Glutamatergic neuron (in vitro differentiated cells): ENCODE measurements at regions not wholly inside any gene's neighbourhood (a gene's known extent, or its start where the extent isn't known, plus 50 kb on each side); places are given as distances from the start of the nearest gene placed in this dataset.
"Not testable (repeated sequence)": the region's sequence is repeated elsewhere in the genome, so short reads cannot be mapped to it uniquely, and the experiment has no call there.

Source experiments
- DNase-seq: peaks from one replicate; pipeline ENCODE4 v3.0.0; 2022
- H3K27ac Mint-ChIP-seq: one replicate; pipeline ENCODE4 v1.8.0; 2020; ENCODE audit warnings: mild to moderate bottlenecking, mixed read lengths, inconsistent platforms; ENCODE audit not compliant: unreplicated experiment
- H3K27me3 Mint-ChIP-seq: one replicate; pipeline ENCODE4 v1.8.0; 2020; ENCODE audit warnings: mild to moderate bottlenecking, moderate library complexity, mixed read lengths, inconsistent platforms; ENCODE audit not compliant: unreplicated experiment
- H3K36me3 Mint-ChIP-seq: one replicate; pipeline ENCODE4 v1.8.0; 2020; ENCODE audit warnings: mild to moderate bottlenecking, mixed read lengths, inconsistent platforms; ENCODE audit not compliant: unreplicated experiment
- H3K4me1 Mint-ChIP-seq: one replicate; pipeline ENCODE4 v1.8.0; 2020; ENCODE audit warnings: mild to moderate bottlenecking, low read depth, mixed read lengths, inconsistent platforms; ENCODE audit not compliant: unreplicated experiment
- H3K4me3 Mint-ChIP-seq: one replicate; pipeline ENCODE4 v1.8.0; 2020; ENCODE audit warnings: mild to moderate bottlenecking, mixed read lengths, inconsistent platforms; ENCODE audit not compliant: unreplicated experiment
- H3K9me3 Mint-ChIP-seq: one replicate; pipeline ENCODE4 v1.8.0; 2020; ENCODE audit warnings: mild to moderate bottlenecking, moderate library complexity, mixed read lengths, inconsistent platforms; ENCODE audit not compliant: unreplicated experiment
- CTCF ChIP-seq: fragments of 200-600 bp; sonication (generic); IDR thresholded peaks from one replicate; pipeline ENCODE4 v1.5.0; 2021; ENCODE audit not compliant: partially characterized antibody, unreplicated experiment

GRCh38 chr5:17412760-17413671 lies 85.0 kb upstream of the TAF11L2 start:
- peaks cover 13% of the 10 kb centered on the region for H3K27me3 Mint-ChIP-seq
- no peak for TF ChIP-seq CTCF
- DNase-seq = no peak
- peak overlapping the region; percentile 56 for H3K4me3 Mint-ChIP-seq
- H3K27ac Mint-ChIP-seq = peak overlapping the region; percentile 94
- H3K36me3 Mint-ChIP-seq = no peaks in the 10 kb centered on the region
- H3K9me3 Mint-ChIP-seq = peaks cover 15% of the 10 kb centered on the region
- H3K4me1 Mint-ChIP-seq = peaks cover 40% of the 10 kb centered on the region

GRCh38 chr5:17413691-17414090 lies 84.3 kb upstream of the TAF11L2 start:
- no peak for DNase-seq
- Mint-ChIP-seq H3K9me3 (peaks cover 15% of the 10 kb centered on the region), H3K27me3 (peaks cover 13% of the 10 kb centered on the region), H3K27ac (peak overlapping the region; percentile 94), H3K4me3 (peak overlapping the region; percentile 68), H3K4me1 (peaks cover 40% of the 10 kb centered on the region), H3K36me3 (no peaks in the 10 kb centered on the region)
- TF ChIP-seq CTCF = no peak

GRCh38 chr5:17415321-17415758 lies 82.7 kb upstream of the TAF11L2 start:
- Mint-ChIP-seq H3K27me3 (peaks cover 13% of the 10 kb centered on the region), H3K4me1 (peaks cover 42% of the 10 kb centered on the region), H3K36me3 (no peaks in the 10 kb centered on the region), H3K27ac (peak overlapping the region; percentile 100), H3K4me3 (peak overlapping the region; percentile 83), H3K9me3 (peaks cover 21% of the 10 kb centered on the region)
- DNase-seq = peak; percentile 90
- no peak for TF ChIP-seq CTCF

GRCh38 chr5:17416374-17416773 lies 81.7 kb upstream of the TAF11L2 start:
- peaks cover 13% of the 10 kb centered on the region for H3K27me3 Mint-ChIP-seq
- peak overlapping the region; percentile 15 for H3K4me3 Mint-ChIP-seq
- H3K9me3 Mint-ChIP-seq = peaks cover 21% of the 10 kb centered on the region
- not testable (repeated sequence) for H3K36me3 Mint-ChIP-seq, DNase-seq
- H3K27ac Mint-ChIP-seq = peak overlapping the region; percentile 100
- H3K4me1 Mint-ChIP-seq = peaks cover 36% of the 10 kb centered on the region

GRCh38 chr5:17424674-17425073 lies 73.4 kb upstream of the TAF11L2 start:
- Mint-ChIP-seq H3K36me3 (peaks cover 3% of the 10 kb centered on the region), H3K27me3 (peaks cover 2% of the 10 kb centered on the region), H3K4me1 (peaks cover 17% of the 10 kb centered on the region), H3K27ac (no peak overlapping the region), H3K4me3 (no peak overlapping the region), H3K9me3 (peaks cover 5% of the 10 kb centered on the region)
- DNase-seq = no peak
- TF ChIP-seq CTCF = no peak
